ENCODE measurements at regions not wholly inside any gene's neighbourhood (a gene's known extent, or its start where the extent isn't known, plus 50 kb on each side); places are given as distances from the start of the nearest gene placed in this dataset.

DNA sequence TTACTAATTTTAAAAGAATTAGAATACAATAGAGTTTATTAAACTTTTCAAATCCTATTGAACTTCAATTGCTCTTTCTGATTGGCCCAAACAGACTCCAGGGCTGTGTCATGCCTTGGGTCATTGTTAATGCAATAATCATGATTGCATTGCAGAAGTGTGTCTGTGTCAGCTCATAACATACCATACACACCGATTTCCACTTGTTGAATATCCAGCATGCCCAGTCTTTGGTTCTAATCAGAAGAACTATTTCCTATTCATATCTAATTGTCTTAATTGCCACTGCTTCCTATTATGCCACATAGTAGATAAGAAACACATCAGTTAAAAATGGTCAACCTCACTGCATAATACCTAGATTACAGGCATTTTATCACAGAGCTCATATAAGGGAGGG lies 106.1 kb upstream of the JAG1 start:
- TF ChIP-seq, protein P1, sequence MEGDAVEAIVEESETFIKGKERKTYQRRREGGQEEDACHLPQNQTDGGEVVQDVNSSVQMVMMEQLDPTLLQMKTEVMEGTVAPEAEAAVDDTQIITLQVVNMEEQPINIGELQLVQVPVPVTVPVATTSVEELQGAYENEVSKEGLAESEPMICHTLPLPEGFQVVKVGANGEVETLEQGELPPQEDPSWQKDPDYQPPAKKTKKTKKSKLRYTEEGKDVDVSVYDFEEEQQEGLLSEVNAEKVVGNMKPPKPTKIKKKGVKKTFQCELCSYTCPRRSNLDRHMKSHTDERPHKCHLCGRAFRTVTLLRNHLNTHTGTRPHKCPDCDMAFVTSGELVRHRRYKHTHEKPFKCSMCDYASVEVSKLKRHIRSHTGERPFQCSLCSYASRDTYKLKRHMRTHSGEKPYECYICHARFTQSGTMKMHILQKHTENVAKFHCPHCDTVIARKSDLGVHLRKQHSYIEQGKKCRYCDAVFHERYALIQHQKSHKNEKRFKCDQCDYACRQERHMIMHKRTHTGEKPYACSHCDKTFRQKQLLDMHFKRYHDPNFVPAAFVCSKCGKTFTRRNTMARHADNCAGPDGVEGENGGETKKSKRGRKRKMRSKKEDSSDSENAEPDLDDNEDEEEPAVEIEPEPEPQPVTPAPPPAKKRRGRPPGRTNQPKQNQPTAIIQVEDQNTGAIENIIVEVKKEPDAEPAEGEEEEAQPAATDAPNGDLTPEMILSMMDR (conservative IDR thresholded peaks at IDR 0.05; ENCODE audit: low read depth, low read length) = no peak
- TF ChIP-seq POLR2A (IDR thresholded peaks at IDR 0.05; ENCODE audit: low read depth, low read length) (no peak), RCOR1 (IDR thresholded peaks at IDR 0.05; ENCODE audit: insufficient replicate concordance, low read length) (no peak), MAFK (IDR thresholded peaks at IDR 0.05; ENCODE audit: low read depth, low read length) (no peak), BHLHE40 (IDR thresholded peaks at IDR 0.05; ENCODE audit: low read depth, low read length) (no peak), SMC3 (IDR thresholded peaks at IDR 0.05; ENCODE audit: low read depth, low read length) (no peak), CEBPB (IDR thresholded peaks at IDR 0.05; ENCODE audit: low read depth, low read length) (no peak), RFX5 (IDR thresholded peaks at IDR 0.05; ENCODE audit: low read depth, low read length) (no peak), FOS (IDR thresholded peaks at IDR 0.05; ENCODE audit: low read depth, low read length) (no peak)
- TF ChIP-seq, protein P2, sequence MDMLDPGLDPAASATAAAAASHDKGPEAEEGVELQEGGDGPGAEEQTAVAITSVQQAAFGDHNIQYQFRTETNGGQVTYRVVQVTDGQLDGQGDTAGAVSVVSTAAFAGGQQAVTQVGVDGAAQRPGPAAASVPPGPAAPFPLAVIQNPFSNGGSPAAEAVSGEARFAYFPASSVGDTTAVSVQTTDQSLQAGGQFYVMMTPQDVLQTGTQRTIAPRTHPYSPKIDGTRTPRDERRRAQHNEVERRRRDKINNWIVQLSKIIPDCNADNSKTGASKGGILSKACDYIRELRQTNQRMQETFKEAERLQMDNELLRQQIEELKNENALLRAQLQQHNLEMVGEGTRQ (IDR thresholded peaks at IDR 0.05; ENCODE audit: low read depth, low read length) = no peak
- TF ChIP-seq, protein P3, sequence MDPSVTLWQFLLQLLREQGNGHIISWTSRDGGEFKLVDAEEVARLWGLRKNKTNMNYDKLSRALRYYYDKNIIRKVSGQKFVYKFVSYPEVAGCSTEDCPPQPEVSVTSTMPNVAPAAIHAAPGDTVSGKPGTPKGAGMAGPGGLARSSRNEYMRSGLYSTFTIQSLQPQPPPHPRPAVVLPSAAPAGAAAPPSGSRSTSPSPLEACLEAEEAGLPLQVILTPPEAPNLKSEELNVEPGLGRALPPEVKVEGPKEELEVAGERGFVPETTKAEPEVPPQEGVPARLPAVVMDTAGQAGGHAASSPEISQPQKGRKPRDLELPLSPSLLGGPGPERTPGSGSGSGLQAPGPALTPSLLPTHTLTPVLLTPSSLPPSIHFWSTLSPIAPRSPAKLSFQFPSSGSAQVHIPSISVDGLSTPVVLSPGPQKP (IDR thresholded peaks at IDR 0.05; ENCODE audit: borderline replicate concordance, low read depth, low read length) = no peak
